Gastroesophageal sphincter (tissue), 4 donors: ENCODE measurements at regions not wholly inside any gene's neighbourhood (a gene's known extent, or its start where the extent isn't known, plus 50 kb on each side); places are given as distances from the start of the nearest gene placed in this dataset.

Experiments used
- ATAC-seq: fragments of 150-250 bp; one replicate; pipeline ENCODE4 v1.9.1; 2016; ENCODE audit warnings: mild to moderate bottlenecking, moderate library complexity
- H3K27ac ChIP-seq, 4 donors: fragments of 200-600 bp; sonication (generic) in 3 of 4; 1 replicate in 3 of 4; 2 replicates in 1 of 4; pipeline ENCODE4 v1.5.1; 2016 to 2019
- H3K27me3 ChIP-seq: fragments of 200-600 bp; sonication (generic); one replicate; pipeline ENCODE4 v1.5.1; 2019
- H3K36me3 ChIP-seq, 2 donors: fragments of 200-600 bp; sonication (generic); one replicate each; pipeline ENCODE4 v1.5.1; 2019; ENCODE audit warnings: control low read depth in 1 of 2
- H3K4me1 ChIP-seq, 3 donors: fragments of 200-600 bp; sonication (generic); 1 replicate in 2 of 3; 2 replicates in 1 of 3; pipeline ENCODE4 v1.5.1; 2016 to 2019; ENCODE audit warnings: control low read depth in 2 of 3
- H3K4me3 ChIP-seq, 2 donors: fragments of 200-600 bp; sonication (generic); one replicate each; pipeline ENCODE4 v1.5.1; 2019; ENCODE audit warnings: mild to moderate bottlenecking in 1 of 2, moderate library complexity in 1 of 2
- H3K9me3 ChIP-seq, 3 donors: fragments of 200-600 bp; sonication (generic); one replicate each; pipeline ENCODE4 v1.5.1; 2017 to 2019; ENCODE audit warnings: control low read depth in 2 of 3
- EP300 ChIP-seq: sonication (generic); formaldehyde crosslinking; IDR thresholded peaks from one replicate; pipeline ENCODE4 v1.6.1; 2017; ENCODE audit warnings: antibody characterized with exemption, mild to moderate bottlenecking
- POLR2A ChIP-seq, 2 donors: fragments of 450-650 bp; IDR thresholded peaks; one replicate each; pipeline ENCODE4 v1.6.1; 2017; ENCODE audit warnings: antibody characterized with exemption in 2 of 2, mild to moderate bottlenecking in 2 of 2, moderate library complexity in 1 of 2
- POLR2AphosphoS5 ChIP-seq: sonication (generic); formaldehyde crosslinking; IDR thresholded peaks from one replicate; pipeline ENCODE4 v1.6.1; 2017; ENCODE audit warnings: antibody characterized with exemption
- WGBS, 2 donors: methylation state at CpG; one replicate each; pipeline ENCODE4 v1.1.5; 2018; ENCODE audit warnings: low coverage in 1 of 2; 5-methylcytosine and 5-hydroxymethylcytosine counted together
- TF ChIP-seq, protein P1 (sequence below), 4 experiments: fragments of 200-600 bp in 2 of 4; fragments of 450-650 bp in 2 of 4; sonication (generic) in 1 of 4; IDR thresholded peaks; one replicate each; pipeline ENCODE4 v1.5.1; 2017 to 2019; ENCODE audit warnings: antibody characterized with exemption in 4 of 4, mild to moderate bottlenecking in 2 of 4, moderate library complexity in 2 of 4

DNA sequence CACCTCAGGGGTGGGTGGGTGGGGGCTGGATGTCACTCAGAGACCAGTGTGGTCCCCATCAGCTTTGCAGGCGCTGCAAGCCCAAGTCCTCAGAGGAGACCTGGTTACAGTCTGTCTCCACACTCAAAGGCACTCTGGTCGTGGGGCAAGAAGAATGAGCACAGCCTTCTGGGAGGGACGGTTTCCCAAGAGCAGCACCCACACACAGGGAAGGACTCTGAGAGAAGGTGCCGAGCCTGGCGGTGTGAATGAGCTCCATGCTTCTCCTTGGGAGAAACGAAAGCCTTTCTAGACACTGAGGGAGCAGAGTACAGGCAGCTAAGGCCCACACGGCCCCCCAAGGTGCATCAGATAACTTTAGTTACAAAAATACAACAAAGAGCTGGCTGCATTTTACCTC lies 473.6 kb downstream of the FOXO1 start:
- Histone ChIP-seq H3K27me3 (no peaks in the 10 kb centered on the region), H3K27ac (peak overlapping the region; percentile 86 to 92 (median 88)), H3K9me3 (no peaks in the 10 kb centered on the region), H3K4me1 (peaks cover 32 to 73% (median 47%) of the 10 kb centered on the region in 3 donors), H3K36me3 (no peaks in the 10 kb centered on the region), H3K4me3 (no peak overlapping the region)
- no peak for TF ChIP-seq EP300
- TF ChIP-seq, protein P1, sequence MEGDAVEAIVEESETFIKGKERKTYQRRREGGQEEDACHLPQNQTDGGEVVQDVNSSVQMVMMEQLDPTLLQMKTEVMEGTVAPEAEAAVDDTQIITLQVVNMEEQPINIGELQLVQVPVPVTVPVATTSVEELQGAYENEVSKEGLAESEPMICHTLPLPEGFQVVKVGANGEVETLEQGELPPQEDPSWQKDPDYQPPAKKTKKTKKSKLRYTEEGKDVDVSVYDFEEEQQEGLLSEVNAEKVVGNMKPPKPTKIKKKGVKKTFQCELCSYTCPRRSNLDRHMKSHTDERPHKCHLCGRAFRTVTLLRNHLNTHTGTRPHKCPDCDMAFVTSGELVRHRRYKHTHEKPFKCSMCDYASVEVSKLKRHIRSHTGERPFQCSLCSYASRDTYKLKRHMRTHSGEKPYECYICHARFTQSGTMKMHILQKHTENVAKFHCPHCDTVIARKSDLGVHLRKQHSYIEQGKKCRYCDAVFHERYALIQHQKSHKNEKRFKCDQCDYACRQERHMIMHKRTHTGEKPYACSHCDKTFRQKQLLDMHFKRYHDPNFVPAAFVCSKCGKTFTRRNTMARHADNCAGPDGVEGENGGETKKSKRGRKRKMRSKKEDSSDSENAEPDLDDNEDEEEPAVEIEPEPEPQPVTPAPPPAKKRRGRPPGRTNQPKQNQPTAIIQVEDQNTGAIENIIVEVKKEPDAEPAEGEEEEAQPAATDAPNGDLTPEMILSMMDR (IDR thresholded peaks at IDR 0.05), result no peak
- TF ChIP-seq POLR2AphosphoS5, result no peak
- TF ChIP-seq POLR2A (IDR thresholded peaks at IDR 0.05), result no peak
- WGBS, 2 donors, result 27 to 40% methylated on average over 2 to 6 of the region's 7 CpGs
- peak; percentile 46 for ATAC-seq

DNA sequence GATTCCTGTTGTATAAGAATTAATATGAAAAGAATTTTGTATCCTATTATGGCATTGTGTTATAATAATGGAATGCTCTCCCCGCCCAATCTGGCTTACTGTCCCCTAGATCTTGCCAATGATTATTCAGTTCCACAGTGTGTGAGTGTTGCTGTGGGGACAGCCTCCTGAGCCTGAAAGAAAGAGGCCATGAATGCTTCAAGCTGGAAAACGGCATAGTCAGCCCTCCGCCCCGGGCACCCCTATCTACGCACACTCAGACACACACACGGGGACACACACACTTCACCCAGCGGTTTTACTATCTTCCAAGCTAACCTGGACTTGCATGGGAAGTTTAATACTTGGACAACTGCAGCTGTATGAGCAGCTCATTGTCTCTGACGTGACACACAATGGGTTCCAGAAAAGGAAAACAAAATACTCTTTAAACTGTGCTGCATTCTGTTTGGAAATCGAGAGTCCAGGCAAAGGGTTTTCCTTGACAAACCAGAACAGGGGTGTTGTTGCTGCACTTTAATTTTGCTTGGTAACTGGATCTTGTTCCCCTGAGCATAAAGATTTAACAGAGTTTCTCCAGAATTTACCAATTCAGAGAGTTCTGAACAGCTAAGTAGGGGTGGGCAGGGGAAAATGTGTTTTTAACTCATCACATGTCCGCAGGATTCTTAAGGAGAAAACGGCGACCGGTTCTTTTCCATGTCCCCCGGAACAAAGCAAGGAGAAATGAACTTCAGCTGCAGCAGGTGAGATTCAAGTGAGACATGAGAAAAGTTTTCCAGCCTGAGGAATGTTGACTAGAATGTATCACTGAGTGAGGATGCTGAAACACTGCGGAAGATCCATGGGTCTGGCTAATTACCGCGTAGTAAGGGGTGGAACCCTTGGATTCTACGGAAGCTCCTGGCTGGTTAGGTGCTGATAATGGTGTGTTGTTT lies 472.9 kb downstream of the FOXO1 start:
- 48 to 51% methylated on average over 14 to 18 of the region's 18 CpGs for WGBS, 2 donors
- peak; percentile 80 for ATAC-seq
- no peaks in the 10 kb centered on the region for H3K36me3 ChIP-seq
- peak overlapping the region in 1 of 2 donors; percentile 12 for H3K4me3 ChIP-seq
- H3K27me3 ChIP-seq, result no peaks in the 10 kb centered on the region
- TF ChIP-seq EP300, result no peak
- TF ChIP-seq, protein P1 (IDR thresholded peaks at IDR 0.05), result no peak
- TF ChIP-seq POLR2A (IDR thresholded peaks at IDR 0.05), result no peak
- TF ChIP-seq POLR2AphosphoS5, result peak; percentile 66
- peaks cover 32 to 66% (median 47%) of the 10 kb centered on the region in 3 donors for H3K4me1 ChIP-seq
- peak overlapping the region; percentile 86 to 92 (median 88) for H3K27ac ChIP-seq
- no peaks in the 10 kb centered on the region for H3K9me3 ChIP-seq

DNA sequence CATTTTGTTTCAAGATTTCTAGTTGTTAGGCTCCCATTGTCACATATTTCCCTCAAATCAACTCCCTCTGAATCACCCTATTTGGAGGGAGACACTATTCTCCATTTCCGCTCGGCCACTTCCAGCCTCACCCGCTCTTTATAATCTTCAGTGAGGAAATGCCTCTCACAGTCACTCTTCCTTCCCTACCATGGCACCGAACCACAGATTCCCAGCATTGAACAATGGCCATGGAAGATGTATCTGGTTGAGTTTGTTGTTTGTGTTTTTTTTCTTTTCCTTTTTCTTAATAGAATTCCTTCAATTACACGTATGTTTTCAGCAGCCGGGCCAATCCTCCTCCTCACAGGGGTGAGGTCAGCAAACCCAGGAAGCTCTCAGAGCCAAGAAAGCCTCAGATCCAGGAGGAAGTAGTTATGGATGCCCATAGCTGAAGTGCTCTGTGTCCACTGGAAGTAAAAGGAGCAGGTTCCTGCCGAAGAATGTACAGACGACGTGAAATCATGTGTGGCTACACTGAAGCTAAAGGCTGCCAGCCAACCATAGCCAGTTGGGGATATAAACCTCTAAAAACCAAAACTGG lies 472.1 kb downstream of the FOXO1 start:
- Histone ChIP-seq H3K9me3 (no peaks in the 10 kb centered on the region), H3K4me3 (no peak overlapping the region), H3K27ac (peak overlapping the region; percentile 86 to 92 (median 88)), H3K27me3 (no peaks in the 10 kb centered on the region), H3K4me1 (peaks cover 32 to 58% (median 47%) of the 10 kb centered on the region in 3 donors), H3K36me3 (no peaks in the 10 kb centered on the region)
- WGBS, 2 donors, result 55 to 89% methylated on average over 6 to 7 of the region's 9 CpGs
- ATAC-seq, result peak; percentile 26
- peak; percentile 59 for TF ChIP-seq POLR2AphosphoS5
- TF ChIP-seq, protein P1 (IDR thresholded peaks at IDR 0.05), result no peak

DNA sequence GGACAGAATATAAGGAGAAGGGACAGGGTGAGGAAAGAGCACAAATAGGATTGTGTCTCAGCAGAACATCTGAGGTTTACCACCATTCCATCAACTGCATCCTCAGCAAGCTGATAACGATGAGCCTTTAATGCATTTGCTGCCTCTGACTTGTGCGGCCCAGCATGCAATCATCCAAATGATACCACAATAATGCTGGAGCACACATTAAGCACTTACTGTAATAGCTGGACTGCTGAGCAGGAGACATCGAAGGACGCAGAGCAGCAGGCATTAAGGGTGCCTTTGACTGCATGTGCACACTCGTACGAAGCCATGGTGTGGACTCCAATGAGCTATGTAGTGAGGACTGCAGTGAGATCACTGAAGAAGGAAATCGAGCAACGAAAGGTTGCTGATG lies 469.4 kb downstream of the FOXO1 start:
- H3K36me3 ChIP-seq, result no peaks in the 10 kb centered on the region
- no peaks in the 10 kb centered on the region for H3K9me3 ChIP-seq
- peaks cover 18 to 31% (median 21%) of the 10 kb centered on the region in 3 donors for H3K4me1 ChIP-seq
- H3K27me3 ChIP-seq, result no peaks in the 10 kb centered on the region
- TF ChIP-seq POLR2AphosphoS5, result no peak
- no peak for TF ChIP-seq POLR2A (IDR thresholded peaks at IDR 0.05)
- TF ChIP-seq EP300, result no peak
- TF ChIP-seq, protein P1 (IDR thresholded peaks at IDR 0.05), result no peak
- no peak for ATAC-seq
- 96 to 100% methylated on average over 1 to 8 of the region's 8 CpGs for WGBS, 2 donors
- H3K27ac ChIP-seq, result no peak overlapping the region
- H3K4me3 ChIP-seq, result no peak overlapping the region
